Mesenchymal stem cell (in vitro differentiated cells and primary cell): ENCODE measurements at regions not wholly inside any gene's neighbourhood (a gene's known extent, or its start where the extent isn't known, plus 50 kb on each side); places are given as distances from the start of the nearest gene placed in this dataset.

ENCODE experiments used
- DNase-seq: peaks from one replicate; pipeline ENCODE4 v3.0.0-alpha.2; 2013
- H2AFZ ChIP-seq: one replicate; pipeline ENCODE4 v1.6.1; 2013; ENCODE audit warnings: low read depth, mild to moderate bottlenecking, control low read depth, inconsistent platforms, low read length, moderate library complexity
- H2AK5ac ChIP-seq: 2 replicates; pipeline ENCODE4 v1.6.1; 2013; ENCODE audit warnings: low read length, moderate library complexity, mild to moderate bottlenecking, inconsistent platforms; ENCODE audit not compliant: severe bottlenecking
- H2BK120ac ChIP-seq: one replicate; pipeline ENCODE4 v1.6.1; 2013; ENCODE audit warnings: low read depth, mild to moderate bottlenecking, inconsistent platforms, low read length, moderate library complexity
- H2BK12ac ChIP-seq, 2 experiments: one replicate each; pipeline ENCODE4 v1.6.1; 2013; ENCODE audit warnings: inconsistent platforms in 2 of 2, low read length in 2 of 2, mild to moderate bottlenecking in 2 of 2, moderate library complexity in 2 of 2, control low read depth in 1 of 2
- H2BK15ac ChIP-seq: one replicate; pipeline ENCODE4 v1.6.1; 2013; ENCODE audit warnings: mild to moderate bottlenecking, low read depth, inconsistent platforms; ENCODE audit not compliant: poor library complexity, severe bottlenecking
- H2BK5ac ChIP-seq: 2 replicates; pipeline ENCODE4 v1.6.1; 2013; ENCODE audit warnings: low read depth, mild to moderate bottlenecking, low read length, control low read depth, inconsistent platforms; ENCODE audit not compliant: poor library complexity, severe bottlenecking
- H3K14ac ChIP-seq, 2 experiments: one replicate each; pipeline ENCODE4 v1.6.1; 2013; ENCODE audit warnings: inconsistent platforms in 2 of 2, low read length in 2 of 2, control low read depth in 1 of 2, mild to moderate bottlenecking in 1 of 2, moderate library complexity in 1 of 2
- H3K18ac ChIP-seq, 2 experiments: one replicate each; pipeline ENCODE4 v1.6.1; 2013; ENCODE audit warnings: inconsistent platforms in 2 of 2, low read length in 2 of 2, control low read depth in 1 of 2, low read depth in 1 of 2, mild to moderate bottlenecking in 1 of 2
- H3K23ac ChIP-seq, 2 experiments: one replicate each; pipeline ENCODE4 v1.6.1; 2013; ENCODE audit warnings: inconsistent platforms in 2 of 2, low read length in 2 of 2, mild to moderate bottlenecking in 2 of 2, moderate library complexity in 2 of 2, control low read depth in 1 of 2
- H3K27ac ChIP-seq: 2 replicates; pipeline ENCODE4 v1.5.1; 2013; ENCODE audit warnings: mild to moderate bottlenecking, moderate library complexity, low read length, control low read depth, inconsistent platforms; ENCODE audit not compliant: poor library complexity, severe bottlenecking
- H3K27me3 ChIP-seq, 2 experiments: 2 replicates each; pipeline versions ENCODE4 v1.6.1 to v1.7.0; 2013; ENCODE audit warnings: low read length in 2 of 2, mild to moderate bottlenecking in 2 of 2, moderate library complexity in 2 of 2, control low read depth in 1 of 2, inconsistent platforms in 1 of 2; ENCODE audit not compliant: control insufficient read depth in 1 of 2, insufficient read depth in 1 of 2
- H3K36me3 ChIP-seq, 2 experiments: 2 replicates each; pipeline versions ENCODE4 v1.6.1 to v1.7.0; 2013; ENCODE audit warnings: low read length in 2 of 2, control low read depth in 1 of 2, inconsistent platforms in 1 of 2, low read depth in 1 of 2, mild to moderate bottlenecking in 1 of 2; ENCODE audit not compliant: insufficient read depth in 2 of 2, control insufficient read depth in 1 of 2
- H3K4ac ChIP-seq, 2 experiments: one replicate each; pipeline ENCODE4 v1.6.1; 2013; ENCODE audit warnings: inconsistent platforms in 2 of 2, low read length in 2 of 2, mild to moderate bottlenecking in 2 of 2, moderate library complexity in 2 of 2, control low read depth in 1 of 2, low read depth in 1 of 2
- H3K4me1 ChIP-seq: 2 replicates; pipeline ENCODE4 v1.6.1; 2013; ENCODE audit warnings: low read depth, low read length, control low read depth; ENCODE audit not compliant: control insufficient read depth, insufficient read depth
- H3K4me2 ChIP-seq: 2 replicates; pipeline ENCODE4 v1.6.1; 2013; ENCODE audit warnings: low read length, mild to moderate bottlenecking, inconsistent platforms; ENCODE audit not compliant: poor library complexity, severe bottlenecking
- H3K4me3 ChIP-seq, 2 experiments: 2 replicates each; pipeline versions ENCODE4 v1.5.1 to v1.7.0; 2013; ENCODE audit warnings: low read length in 2 of 2, mild to moderate bottlenecking in 2 of 2, control low read depth in 1 of 2, low read depth in 1 of 2; ENCODE audit not compliant: insufficient read depth in 1 of 2
- H3K79me1 ChIP-seq: replicated peaks from 2 replicates; pipeline ENCODE4 v1.6.1; 2013; ENCODE audit warnings: mild to moderate bottlenecking, control low read depth, low read length, inconsistent platforms; ENCODE audit not compliant: poor library complexity, severe bottlenecking
- H3K9ac ChIP-seq: 2 replicates; pipeline ENCODE4 v1.7.0; 2013; ENCODE audit warnings: mild to moderate bottlenecking, low read length, moderate library complexity
- H3K9me3 ChIP-seq: 2 replicates; pipeline ENCODE4 v1.7.0; 2013; ENCODE audit warnings: mild to moderate bottlenecking, low read length; ENCODE audit not compliant: control insufficient read depth
- H4K8ac ChIP-seq: one replicate; pipeline ENCODE4 v1.6.1; 2013; ENCODE audit warnings: inconsistent platforms, mild to moderate bottlenecking, low read length, moderate library complexity
- H4K91ac ChIP-seq: one replicate; pipeline ENCODE4 v1.6.1; 2013; ENCODE audit warnings: mild to moderate bottlenecking, low read length, inconsistent platforms
- WGBS: methylation state at CpG from one replicate; pipeline ENCODE4 v1.1.7; 2013; ENCODE audit warnings: mixed read lengths; 5-methylcytosine and 5-hydroxymethylcytosine counted together

GRCh38 chr13:63643543-63643942 lies 2227.9 kb upstream of the PCDH20 start:
- Histone ChIP-seq H3K36me3 (no peaks in the 10 kb centered on the region), H3K79me1 (no peaks in the 10 kb centered on the region), H3K4me1 (no peaks in the 10 kb centered on the region), H2BK120ac (no peak overlapping the region), H3K9me3 (no peaks in the 10 kb centered on the region), H3K4me2 (no peak overlapping the region), H2BK5ac (no peak overlapping the region), H3K14ac (no peak overlapping the region), H2BK12ac (no peak overlapping the region), H4K91ac (no peak overlapping the region), H3K27me3 (no peaks in the 10 kb centered on the region), H2AFZ (no peak overlapping the region), H4K8ac (no peak overlapping the region), H2AK5ac (no peak overlapping the region), H3K4me3 (no peak overlapping the region), H3K27ac (no peak overlapping the region), H3K23ac (no peak overlapping the region), H3K4ac (no peak overlapping the region), H3K18ac (no peak overlapping the region), H2BK15ac (no peak overlapping the region), H3K9ac (no peak overlapping the region)
- 13% methylated on average over 1 of the region's 1 CpG for WGBS
- peak; percentile 11 for DNase-seq

- 96% methylated on average over 4 of the region's 6 CpGs for WGBS
- no peak for DNase-seq
- H3K79me1 ChIP-seq: no peaks in the 10 kb centered on the region
These were observed 2220.8 kb upstream of the PCDH20 start for GRCh38 chr13:63636316-63636993.

GRCh38 chr13:63632321-63632720 lies 2216.7 kb upstream of the PCDH20 start:
- Histone ChIP-seq H3K9me3 (no peaks in the 10 kb centered on the region), H3K79me1 (no peaks in the 10 kb centered on the region), H4K91ac (no peak overlapping the region), H2BK5ac (no peak overlapping the region), H3K4me1 (no peaks in the 10 kb centered on the region), H2BK15ac (no peak overlapping the region), H4K8ac (no peak overlapping the region), H3K14ac (no peak overlapping the region), H2AFZ (no peak overlapping the region), H3K9ac (no peak overlapping the region), H3K4me2 (no peak overlapping the region), H3K36me3 (no peaks in the 10 kb centered on the region), H3K4me3 (no peak overlapping the region), H2AK5ac (no peak overlapping the region), H3K18ac (no peak overlapping the region), H3K23ac (no peak overlapping the region), H2BK12ac (no peak overlapping the region), H2BK120ac (no peak overlapping the region), H3K27ac (no peak overlapping the region), H3K27me3 (no peaks in the 10 kb centered on the region), H3K4ac (no peak overlapping the region)
- no peak for DNase-seq
- WGBS: no CpG with 5 or more reads among the region's 3 CpGs

More at GRCh38 chr13:63636316-63636993, 2220.8 kb upstream of the PCDH20 start:
- H3K27ac ChIP-seq: no peak overlapping the region
- no peaks in the 10 kb centered on the region for H3K36me3 ChIP-seq
- H3K18ac ChIP-seq: no peak overlapping the region
- H3K23ac ChIP-seq: no peak overlapping the region
- no peaks in the 10 kb centered on the region for H3K27me3 ChIP-seq
- no peak overlapping the region for H2BK12ac ChIP-seq
- H2AFZ ChIP-seq: no peak overlapping the region
- H3K9me3 ChIP-seq: no peaks in the 10 kb centered on the region
- no peaks in the 10 kb centered on the region for H3K4me1 ChIP-seq
- H2AK5ac ChIP-seq: no peak overlapping the region
- no peak overlapping the region for H2BK15ac ChIP-seq
- peak overlapping the region; percentile 69 for H3K9ac ChIP-seq
- peak overlapping the region; percentile 33 for H3K4me2 ChIP-seq
- no peak overlapping the region for H2BK120ac ChIP-seq
- H3K14ac ChIP-seq: no peak overlapping the region
- peak overlapping the region in 1 of 2 experiments; percentile 71 for H3K4me3 ChIP-seq
- no peak overlapping the region for H3K4ac ChIP-seq
- no peak overlapping the region for H4K91ac ChIP-seq
- no peak overlapping the region for H2BK5ac ChIP-seq
- H4K8ac ChIP-seq: no peak overlapping the region

- H4K91ac ChIP-seq: no peak overlapping the region
- H3K9ac ChIP-seq: no peak overlapping the region
- H3K18ac ChIP-seq: no peak overlapping the region
- no peaks in the 10 kb centered on the region for H3K79me1 ChIP-seq
- H2BK15ac ChIP-seq: no peak overlapping the region
- no peak overlapping the region for H2BK5ac ChIP-seq
- H3K4me2 ChIP-seq: no peak overlapping the region
- no peak overlapping the region for H4K8ac ChIP-seq
- H3K4ac ChIP-seq: no peak overlapping the region
- H3K23ac ChIP-seq: no peak overlapping the region
- H2BK12ac ChIP-seq: no peak overlapping the region
- no peaks in the 10 kb centered on the region for H3K36me3 ChIP-seq
- H3K4me3 ChIP-seq: no peak overlapping the region
- DNase-seq: no peak
- H3K27ac ChIP-seq: no peak overlapping the region
- H2AK5ac ChIP-seq: peak overlapping the region; percentile 59
- H3K14ac ChIP-seq: no peak overlapping the region
- WGBS: 98% methylated on average over 3 of the region's 3 CpGs
- no peak overlapping the region for H2BK120ac ChIP-seq
- no peaks in the 10 kb centered on the region for H3K27me3 ChIP-seq
- H3K9me3 ChIP-seq: no peaks in the 10 kb centered on the region
- no peak overlapping the region for H2AFZ ChIP-seq
- no peaks in the 10 kb centered on the region for H3K4me1 ChIP-seq
These were observed 2215.4 kb upstream of the PCDH20 start for GRCh38 chr13:63631006-63631405.
